K562 (cell line): ENCODE measurements at regions not wholly inside any gene's neighbourhood (a gene's known extent, or its start where the extent isn't known, plus 50 kb on each side); places are given as distances from the start of the nearest gene placed in this dataset.

Experiments used
- ATAC-seq: fragments of 200-7000 bp; cut with Tn5 transposase; 3 replicates; pipeline ENCODE4 v1.9.1; 2020; ENCODE audit warnings: moderate library complexity
- BruUV-seq: library from RNA; stranded (reverse); fragments of 400-500 nt; replicated peaks from 2 replicates; lab custom pipeline; 2021; lab: Mats Ljungman, UMichigan
- CTCF ChIA-PET: fragments of 300-600 bp; formaldehyde crosslinking; extraction: SDS; loops from one replicate; lab custom pipeline; 2021; ENCODE audit warnings: low intra/inter-chr PET ratio; lab: Yijun Ruan, JAX
- POLR2A ChIA-PET: fragments of 300-600, 350-650 bp; sonication (Branson Sonifier 250); formaldehyde crosslinking; extraction: SDS; loops from one replicate; lab custom pipeline; 2021; ENCODE audit warnings: antibody characterized with exemption, inconsistent platforms; lab: Yijun Ruan, JAX
- DNase-seq, 4 experiments: peaks; one replicate each; pipeline versions ENCODE4 v3.0.0 to v3.0.0-alpha.2; 2011 to 2018; ENCODE audit warnings: low spot score in 3 of 4, mixed read lengths in 3 of 4; ENCODE audit errors: extremely low read depth in 1 of 4
- FAIRE-seq: peaks from 2 replicates; lab custom pipeline; 2011; peaks lifted over from hg19 to GRCh38; lab: Jason Lieb, UNC
- H2AFZ ChIP-seq: 2 replicates; pipeline ENCODE4 v1.6.0; 2011; ENCODE audit warnings: low read depth, low read length, control low read depth, inconsistent platforms
- H3K27ac ChIP-seq: fragments of 200-600 bp; 3 replicates; pipeline ENCODE4 v1.8.0; 2011; ENCODE audit warnings: low read depth, mild to moderate bottlenecking, control low read depth, inconsistent platforms, low read length, moderate library complexity, mixed read lengths; ENCODE audit errors: extremely low read depth
- H3K27me3 ChIP-seq, 2 experiments: fragments of 300-600 bp in 1 of 2; 2 replicates in 1 of 2; 3 replicates in 1 of 2; pipeline versions ENCODE4 v1.6.0 to v1.8.0; 2011; ENCODE audit warnings: inconsistent platforms in 2 of 2, low read length in 2 of 2, mild to moderate bottlenecking in 1 of 2, mixed read lengths in 1 of 2, moderate library complexity in 1 of 2; ENCODE audit not compliant: control insufficient read depth in 2 of 2, insufficient read depth in 2 of 2
- H3K36me3 ChIP-seq: fragments of 300-600 bp; 3 replicates; pipeline ENCODE4 v1.8.0; 2011; ENCODE audit warnings: mild to moderate bottlenecking, low read length, inconsistent platforms; ENCODE audit not compliant: control insufficient read depth, insufficient read depth
- H3K4me1 ChIP-seq, 2 experiments: fragments of 200-600 bp in 1 of 2; replicated peaks in 1 of 2; 2 replicates in 1 of 2; 3 replicates in 1 of 2; pipeline versions ENCODE4 v1.5.1 to v1.8.0; 2011; ENCODE audit warnings: inconsistent platforms in 2 of 2, low read length in 2 of 2, mild to moderate bottlenecking in 1 of 2, mixed read lengths in 1 of 2, moderate library complexity in 1 of 2; ENCODE audit not compliant: control insufficient read depth in 2 of 2, insufficient read depth in 2 of 2
- H3K4me2 ChIP-seq: 2 replicates; pipeline ENCODE4 v1.6.1; 2011; ENCODE audit warnings: low read length, control low read depth, inconsistent platforms, mixed read lengths; ENCODE audit not compliant: insufficient read depth
- H3K4me3 ChIP-seq: fragments of 200-600 bp; sonication (generic), shearing (Covaris generic); 2 replicates; pipeline ENCODE4 v1.5.1; 2016; ENCODE audit warnings: control low read depth, inconsistent platforms
- H3K79me2 ChIP-seq: fragments of 200-600 bp; 3 replicates; pipeline ENCODE4 v1.8.0; 2011; ENCODE audit warnings: low read length, inconsistent platforms; ENCODE audit not compliant: control insufficient read depth, insufficient read depth
- H3K9ac ChIP-seq, 2 experiments: 2 replicates each; pipeline versions ENCODE4 v1.6.0 to v1.6.1; 2011; ENCODE audit warnings: low read depth in 2 of 2, low read length in 2 of 2, control low read depth in 1 of 2, inconsistent platforms in 1 of 2, mild to moderate bottlenecking in 1 of 2, mixed read lengths in 1 of 2; ENCODE audit not compliant: insufficient read depth in 1 of 2
- H3K9me1 ChIP-seq: one replicate; pipeline ENCODE4 v1.6.0; 2011; ENCODE audit warnings: inconsistent platforms, mild to moderate bottlenecking, low read length, moderate library complexity; ENCODE audit not compliant: control insufficient read depth, insufficient read depth
- H3K9me3 ChIP-seq: replicated peaks from 2 replicates; pipeline ENCODE4 v1.5.1; 2011; ENCODE audit warnings: low read depth, low read length, inconsistent platforms; ENCODE audit not compliant: control insufficient read depth, insufficient read depth
- H4K20me1 ChIP-seq: replicated peaks from 2 replicates; pipeline ENCODE4 v1.6.1; 2011; ENCODE audit warnings: low read length, inconsistent platforms, mixed read lengths; ENCODE audit not compliant: control insufficient read depth, insufficient read depth
- ASH1L ChIP-seq: fragments of 450-650 bp; IDR thresholded peaks from 2 replicates; pipeline ENCODE4 v1.6.1; 2018; ENCODE audit warnings: borderline replicate concordance, mild to moderate bottlenecking, low read depth; ENCODE audit not compliant: partially characterized antibody
- FOXA3 ChIP-seq, 2 experiments: fragments of 450-650 bp in 1 of 2; sonication (generic) in 1 of 2; formaldehyde crosslinking; IDR thresholded peaks in 1 of 2; conservative IDR thresholded peaks in 1 of 2; 2 replicates each; pipeline versions ENCODE4 v1.4.0 to v1.8.0; 2020 to 2022; ENCODE audit warnings: mild to moderate bottlenecking in 2 of 2, missing genetic modification reagents in 1 of 2
- ILF3 ChIP-seq: fragments of 450-650 bp; IDR thresholded peaks from 2 replicates; pipeline ENCODE4 v1.6.1; 2018; ENCODE audit warnings: antibody characterized with exemption, mild to moderate bottlenecking, moderate library complexity, borderline replicate concordance
- POLR2B ChIP-seq: fragments of 450-650 bp; IDR thresholded peaks from 2 replicates; pipeline ENCODE4 v1.6.1; 2018; ENCODE audit warnings: low read depth; ENCODE audit not compliant: partially characterized antibody
- POLR2G ChIP-seq: fragments of 200-400 bp; formaldehyde crosslinking; IDR thresholded peaks from 2 replicates; pipeline ENCODE4 v1.6.1; 2017; ENCODE audit warnings: low read depth, mild to moderate bottlenecking, antibody characterized with exemption, low read length, moderate library complexity
- SRSF1 ChIP-seq: fragments of 200-400 bp; formaldehyde crosslinking; IDR thresholded peaks from 2 replicates; pipeline ENCODE4 v1.6.1; 2017; ENCODE audit warnings: mild to moderate bottlenecking, low read depth, low read length, moderate library complexity
- TFAP4 ChIP-seq: sonication (generic); formaldehyde crosslinking; IDR thresholded peaks from 2 replicates; pipeline ENCODE4 v1.8.0; 2022; ENCODE audit warnings: missing genetic modification reagents, mild to moderate bottlenecking, moderate library complexity, borderline replicate concordance
- TSC22D4 ChIP-seq: fragments of 450-650 bp; IDR thresholded peaks from 2 replicates; pipeline ENCODE4 v1.6.1; 2016; ENCODE audit warnings: missing genetic modification characterization, missing biosample characterization, control low read depth
- ZNF41 ChIP-seq: fragments of 250-450 bp; sonication (Bioruptor Pico); conservative IDR thresholded peaks from 2 replicates; pipeline ENCODE4 v1.4.0; 2020; ENCODE audit warnings: mild to moderate bottlenecking
- WGBS: fragments of 100-300 bp; shearing (Covaris generic); methylation state at CpG from one replicate; pipeline ENCODE4 v1.1.6; 2016; ENCODE audit warnings: low coverage, mixed read lengths; ENCODE audit not compliant: insufficient coverage; ENCODE audit errors: missing lambda C conversion rate; 5-methylcytosine and 5-hydroxymethylcytosine counted together
- in situ Hi-C: fragments of 300-500 bp; cut with MboI; formaldehyde crosslinking; loops from 4 replicates; pipeline ENCODE4 v1.15.0; 2018; ENCODE audit warnings: inconsistent platforms, mixed read lengths
- intact Hi-C: fragments of 100-400 bp; cut with micrococcal nuclease; formaldehyde crosslinking; loops from 2 replicates; pipeline ENCODE4 v1.14.2; 2022

DNA sequence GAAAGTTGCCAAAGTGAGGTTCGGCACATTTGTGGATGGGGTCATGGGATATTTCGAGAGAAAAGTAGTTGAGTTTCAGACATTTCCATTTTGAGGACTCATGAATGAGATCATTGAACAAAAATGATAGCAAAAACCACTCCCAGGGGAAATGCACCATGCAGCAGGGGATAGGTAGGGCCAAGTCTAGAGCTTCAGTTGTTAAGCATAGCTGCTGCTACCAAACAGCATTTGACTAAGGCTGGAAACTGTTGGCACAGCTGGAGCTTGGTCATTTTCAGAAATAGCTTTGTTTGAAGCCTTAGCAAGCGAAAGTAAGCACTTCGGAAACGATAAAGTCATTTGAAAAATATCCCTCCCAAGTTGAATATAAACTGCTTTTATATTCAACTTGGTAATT, 431.8 kb downstream of the SOCS6 start:
- Histone ChIP-seq H3K9ac (no peak overlapping the region), H2AFZ (no peak overlapping the region), H3K4me1 (no peaks in the 10 kb centered on the region), H3K79me2 (no peaks in the 10 kb centered on the region), H3K4me3 (no peak overlapping the region), H3K27ac (no peak overlapping the region), H3K4me2 (no peak overlapping the region), H3K9me3 (no peaks in the 10 kb centered on the region), H3K27me3 (no peaks in the 10 kb centered on the region), H4K20me1 (no peaks in the 10 kb centered on the region), H3K36me3 (no peaks in the 10 kb centered on the region), H3K9me1 (no peaks in the 10 kb centered on the region)
- FAIRE-seq (no peak), ATAC-seq (no peak), DNase-seq (no peak)
- ChIA-PET POLR2A (no interaction called here), CTCF (no interaction called here)
- BruUV-seq: no TSS peak
- in situ Hi-C loops (no loop called here), intact Hi-C loops (no loop called here)
- TF ChIP-seq TFAP4 (CRISPR knock-in tag) (no peak), TSC22D4 (no peak), POLR2B (no peak), SRSF1 (no peak)
- WGBS: 3% methylated on average over 5 of the region's 5 CpGs

DNA sequence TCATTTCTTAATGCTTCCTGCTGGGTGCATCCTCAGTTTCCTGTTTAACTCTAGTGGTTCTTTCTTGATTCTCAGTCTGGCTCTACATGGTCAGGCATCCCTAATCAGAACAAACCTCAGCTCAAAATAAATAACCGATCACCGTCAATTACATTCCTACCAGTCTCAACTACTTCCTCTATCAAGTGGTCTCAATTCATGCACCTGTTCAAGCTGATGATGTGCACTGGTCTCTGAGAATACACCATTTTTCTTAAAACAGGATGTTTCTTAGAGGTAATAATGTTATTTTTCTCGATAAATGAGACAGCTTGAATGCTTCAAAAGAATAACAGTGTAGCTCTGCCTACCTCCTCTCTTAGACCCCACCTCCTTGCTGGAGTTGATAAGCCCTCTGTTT, 420.9 kb downstream of the SOCS6 start:
- Histone ChIP-seq H3K4me2 (no peak overlapping the region), H3K9ac (no peak overlapping the region), H3K27me3 (no peaks in the 10 kb centered on the region), H2AFZ (no peak overlapping the region), H3K4me3 (no peak overlapping the region), H3K36me3 (no peaks in the 10 kb centered on the region), H3K27ac (no peak overlapping the region), H3K79me2 (no peaks in the 10 kb centered on the region), H3K4me1 (no peaks in the 10 kb centered on the region), H3K9me1 (no peaks in the 10 kb centered on the region), H3K9me3 (no peaks in the 10 kb centered on the region), H4K20me1 (no peaks in the 10 kb centered on the region)
- intact Hi-C loops (no loop called here), in situ Hi-C loops (no loop called here)
- POLR2A ChIA-PET: no interaction called here
- TF ChIP-seq FOXA3 (CRISPR knock-in tag; conservative IDR thresholded peaks at IDR 0.05 in 1 of 2, IDR thresholded peaks at IDR 0.05 in 1 of 2) (no peak), ZNF41 (CRISPR knock-in tag) (no peak), ASH1L (no peak), POLR2G (no peak), ILF3 (no peak)
- 0% methylated on average over 3 of the region's 3 CpGs for WGBS
- ATAC-seq (no peak), FAIRE-seq (no peak), DNase-seq (no peak)
- CTCF ChIA-PET: no interaction called here
- no TSS peak for BruUV-seq
